ENCODE measurements at regions not wholly inside any gene's neighbourhood (a gene's known extent, or its start where the extent isn't known, plus 50 kb on each side); places are given as distances from the start of the nearest gene placed in this dataset.

DNA sequence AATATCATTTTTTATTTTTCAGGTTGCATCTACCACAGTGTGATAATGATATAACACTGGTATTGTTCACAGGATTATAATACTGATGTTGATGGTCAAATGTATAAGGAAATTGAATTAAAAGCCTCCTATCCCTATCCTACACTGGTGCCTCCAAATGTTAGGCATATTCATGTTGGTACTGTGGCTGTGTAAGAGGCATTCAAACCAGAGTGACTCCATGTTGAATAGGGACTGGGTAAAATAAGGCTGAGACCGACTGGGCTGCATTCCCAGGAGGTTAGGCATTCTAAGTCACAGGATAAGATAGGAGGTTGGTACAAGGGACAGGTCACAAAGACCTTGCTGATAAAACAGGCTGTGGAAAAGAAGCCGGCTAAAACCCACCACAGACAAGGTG, 68.9 kb upstream of the RNU6-1 start:
- TF ChIP-seq HOXA7 (CRISPR knock-in tag; IDR thresholded peaks at IDR 0.05; ENCODE audit: borderline replicate concordance) (no peak), BCL11B (tag by site-specific recombination; IDR thresholded peaks at IDR 0.05; ENCODE audit: low read depth) (no peak), ZBTB21 (tag by site-specific recombination; IDR thresholded peaks at IDR 0.05) (no peak), TCF7L2 (IDR thresholded peaks at IDR 0.05; ENCODE audit: borderline replicate concordance, low read depth, low read length) (no peak)
- TF ChIP-seq, protein P1, sequence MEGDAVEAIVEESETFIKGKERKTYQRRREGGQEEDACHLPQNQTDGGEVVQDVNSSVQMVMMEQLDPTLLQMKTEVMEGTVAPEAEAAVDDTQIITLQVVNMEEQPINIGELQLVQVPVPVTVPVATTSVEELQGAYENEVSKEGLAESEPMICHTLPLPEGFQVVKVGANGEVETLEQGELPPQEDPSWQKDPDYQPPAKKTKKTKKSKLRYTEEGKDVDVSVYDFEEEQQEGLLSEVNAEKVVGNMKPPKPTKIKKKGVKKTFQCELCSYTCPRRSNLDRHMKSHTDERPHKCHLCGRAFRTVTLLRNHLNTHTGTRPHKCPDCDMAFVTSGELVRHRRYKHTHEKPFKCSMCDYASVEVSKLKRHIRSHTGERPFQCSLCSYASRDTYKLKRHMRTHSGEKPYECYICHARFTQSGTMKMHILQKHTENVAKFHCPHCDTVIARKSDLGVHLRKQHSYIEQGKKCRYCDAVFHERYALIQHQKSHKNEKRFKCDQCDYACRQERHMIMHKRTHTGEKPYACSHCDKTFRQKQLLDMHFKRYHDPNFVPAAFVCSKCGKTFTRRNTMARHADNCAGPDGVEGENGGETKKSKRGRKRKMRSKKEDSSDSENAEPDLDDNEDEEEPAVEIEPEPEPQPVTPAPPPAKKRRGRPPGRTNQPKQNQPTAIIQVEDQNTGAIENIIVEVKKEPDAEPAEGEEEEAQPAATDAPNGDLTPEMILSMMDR (tag by site-specific recombination; IDR thresholded peaks at IDR 0.05) = no peak
- TF ChIP-seq, protein P2, sequence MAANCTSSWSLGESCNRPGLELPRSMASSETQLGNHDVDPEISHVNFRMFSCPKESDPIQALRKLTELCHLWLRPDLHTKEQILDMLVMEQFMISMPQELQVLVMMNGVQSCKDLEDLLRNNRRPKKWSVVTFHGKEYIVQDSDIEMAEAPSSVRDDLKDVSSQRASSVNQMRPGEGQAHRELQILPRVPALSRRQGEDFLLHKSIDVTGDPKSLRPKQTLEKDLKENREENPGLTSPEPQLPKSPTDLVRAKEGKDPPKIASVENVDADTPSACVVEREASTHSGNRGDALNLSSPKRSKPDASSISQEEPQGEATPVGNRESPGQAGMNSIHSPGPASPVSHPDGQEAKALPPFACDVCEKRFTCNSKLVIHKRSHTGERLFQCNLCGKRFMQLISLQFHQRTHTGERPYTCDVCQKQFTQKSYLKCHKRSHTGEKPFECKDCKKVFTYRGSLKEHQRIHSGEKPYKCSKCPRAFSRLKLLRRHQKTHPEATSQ (tag by site-specific recombination; IDR thresholded peaks at IDR 0.05) = no peak
- TF ChIP-seq, protein P3, sequence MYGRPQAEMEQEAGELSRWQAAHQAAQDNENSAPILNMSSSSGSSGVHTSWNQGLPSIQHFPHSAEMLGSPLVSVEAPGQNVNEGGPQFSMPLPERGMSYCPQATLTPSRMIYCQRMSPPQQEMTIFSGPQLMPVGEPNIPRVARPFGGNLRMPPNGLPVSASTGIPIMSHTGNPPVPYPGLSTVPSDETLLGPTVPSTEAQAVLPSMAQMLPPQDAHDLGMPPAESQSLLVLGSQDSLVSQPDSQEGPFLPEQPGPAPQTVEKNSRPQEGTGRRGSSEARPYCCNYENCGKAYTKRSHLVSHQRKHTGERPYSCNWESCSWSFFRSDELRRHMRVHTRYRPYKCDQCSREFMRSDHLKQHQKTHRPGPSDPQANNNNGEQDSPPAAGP (tag by site-specific recombination; IDR thresholded peaks at IDR 0.05) = no peak

Measured in HEK293 (cell line).